ENCODE measurements at regions not wholly inside any gene's neighbourhood (a gene's known extent, or its start where the extent isn't known, plus 50 kb on each side); places are given as distances from the start of the nearest gene placed in this dataset.

DNA sequence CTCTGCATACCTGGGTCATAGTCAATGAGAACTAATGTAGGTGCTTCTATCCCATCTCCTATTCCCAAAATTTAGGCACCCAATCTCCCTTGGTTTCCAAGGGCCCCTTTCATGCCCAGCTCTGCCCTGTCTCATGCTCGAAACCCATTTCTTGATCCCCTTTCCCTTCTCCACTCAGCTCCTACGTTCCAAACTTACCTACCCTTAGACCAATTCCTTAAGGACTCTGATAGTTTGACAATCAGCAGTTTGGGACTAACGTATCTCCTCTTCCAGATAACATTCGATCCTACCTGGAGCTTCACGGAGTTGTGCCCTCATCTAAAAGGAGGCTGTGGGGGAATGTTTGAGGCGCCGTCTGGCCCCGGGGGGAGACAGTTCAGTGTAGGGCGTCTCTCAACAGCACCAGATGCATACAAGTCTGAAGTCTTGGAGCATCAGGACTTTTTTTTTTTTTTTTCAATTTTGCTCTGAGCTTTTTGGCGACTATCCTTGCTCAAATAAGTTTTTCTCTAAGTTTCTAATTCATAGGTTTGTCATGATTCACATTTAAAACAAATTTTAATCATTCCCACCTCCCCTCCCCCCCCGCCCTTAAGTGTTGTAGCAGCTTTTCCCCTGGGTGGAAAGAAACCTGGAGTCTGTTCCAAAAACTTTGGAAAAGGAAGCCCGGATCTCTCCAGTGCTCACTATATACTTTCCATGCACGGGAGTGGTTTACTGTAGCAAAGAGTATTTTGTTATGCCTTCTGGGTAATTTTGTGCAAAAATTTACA is 141.2 kb upstream of the LGALSL start:
- TF ChIP-seq, protein P1, sequence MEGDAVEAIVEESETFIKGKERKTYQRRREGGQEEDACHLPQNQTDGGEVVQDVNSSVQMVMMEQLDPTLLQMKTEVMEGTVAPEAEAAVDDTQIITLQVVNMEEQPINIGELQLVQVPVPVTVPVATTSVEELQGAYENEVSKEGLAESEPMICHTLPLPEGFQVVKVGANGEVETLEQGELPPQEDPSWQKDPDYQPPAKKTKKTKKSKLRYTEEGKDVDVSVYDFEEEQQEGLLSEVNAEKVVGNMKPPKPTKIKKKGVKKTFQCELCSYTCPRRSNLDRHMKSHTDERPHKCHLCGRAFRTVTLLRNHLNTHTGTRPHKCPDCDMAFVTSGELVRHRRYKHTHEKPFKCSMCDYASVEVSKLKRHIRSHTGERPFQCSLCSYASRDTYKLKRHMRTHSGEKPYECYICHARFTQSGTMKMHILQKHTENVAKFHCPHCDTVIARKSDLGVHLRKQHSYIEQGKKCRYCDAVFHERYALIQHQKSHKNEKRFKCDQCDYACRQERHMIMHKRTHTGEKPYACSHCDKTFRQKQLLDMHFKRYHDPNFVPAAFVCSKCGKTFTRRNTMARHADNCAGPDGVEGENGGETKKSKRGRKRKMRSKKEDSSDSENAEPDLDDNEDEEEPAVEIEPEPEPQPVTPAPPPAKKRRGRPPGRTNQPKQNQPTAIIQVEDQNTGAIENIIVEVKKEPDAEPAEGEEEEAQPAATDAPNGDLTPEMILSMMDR (IDR thresholded peaks at IDR 0.05; ENCODE audit: poor library complexity): no peak
- no peak for TF ChIP-seq EZH2phosphoT487 (IDR thresholded peaks at IDR 0.05; ENCODE audit: low read depth, severe bottlenecking, unreplicated experiment)
